K562 (cell line): ENCODE measurements at regions not wholly inside any gene's neighbourhood (a gene's known extent, or its start where the extent isn't known, plus 50 kb on each side); places are given as distances from the start of the nearest gene placed in this dataset.
A peak's percentile ranks its signal among the peaks of the same experiment; 100 is the strongest.

Source experiments
- ATAC-seq: fragments of 200-7000 bp; cut with Tn5 transposase; 3 replicates; pipeline ENCODE4 v1.9.1; 2020; ENCODE audit warnings: moderate library complexity
- BruUV-seq: library from RNA; stranded (reverse); fragments of 400-500 nt; replicated peaks from 2 replicates; lab custom pipeline; 2021; lab: Mats Ljungman, UMichigan
- CTCF ChIA-PET: fragments of 300-600 bp; formaldehyde crosslinking; extraction: SDS; loops from one replicate; lab custom pipeline; 2021; ENCODE audit warnings: low intra/inter-chr PET ratio; lab: Yijun Ruan, JAX
- POLR2A ChIA-PET: fragments of 300-600, 350-650 bp; sonication (Branson Sonifier 250); formaldehyde crosslinking; extraction: SDS; loops from one replicate; lab custom pipeline; 2021; ENCODE audit warnings: antibody characterized with exemption, inconsistent platforms; lab: Yijun Ruan, JAX
- DNase-seq, 4 experiments: peaks; one replicate each; pipeline versions ENCODE4 v3.0.0 to v3.0.0-alpha.2; 2011 to 2018; ENCODE audit warnings: low spot score in 3 of 4, mixed read lengths in 3 of 4; ENCODE audit errors: extremely low read depth in 1 of 4
- FAIRE-seq: peaks from 2 replicates; lab custom pipeline; 2011; peaks lifted over from hg19 to GRCh38; lab: Jason Lieb, UNC
- H2AFZ ChIP-seq: 2 replicates; pipeline ENCODE4 v1.6.0; 2011; ENCODE audit warnings: low read depth, low read length, control low read depth, inconsistent platforms
- H3K27ac ChIP-seq: fragments of 200-600 bp; 3 replicates; pipeline ENCODE4 v1.8.0; 2011; ENCODE audit warnings: low read depth, mild to moderate bottlenecking, control low read depth, inconsistent platforms, low read length, moderate library complexity, mixed read lengths; ENCODE audit errors: extremely low read depth
- H3K27me3 ChIP-seq, 2 experiments: fragments of 300-600 bp in 1 of 2; 2 replicates in 1 of 2; 3 replicates in 1 of 2; pipeline versions ENCODE4 v1.6.0 to v1.8.0; 2011; ENCODE audit warnings: inconsistent platforms in 2 of 2, low read length in 2 of 2, mild to moderate bottlenecking in 1 of 2, mixed read lengths in 1 of 2, moderate library complexity in 1 of 2; ENCODE audit not compliant: control insufficient read depth in 2 of 2, insufficient read depth in 2 of 2
- H3K36me3 ChIP-seq: fragments of 300-600 bp; 3 replicates; pipeline ENCODE4 v1.8.0; 2011; ENCODE audit warnings: mild to moderate bottlenecking, low read length, inconsistent platforms; ENCODE audit not compliant: control insufficient read depth, insufficient read depth
- H3K4me1 ChIP-seq, 2 experiments: fragments of 200-600 bp in 1 of 2; replicated peaks in 1 of 2; 2 replicates in 1 of 2; 3 replicates in 1 of 2; pipeline versions ENCODE4 v1.5.1 to v1.8.0; 2011; ENCODE audit warnings: inconsistent platforms in 2 of 2, low read length in 2 of 2, mild to moderate bottlenecking in 1 of 2, mixed read lengths in 1 of 2, moderate library complexity in 1 of 2; ENCODE audit not compliant: control insufficient read depth in 2 of 2, insufficient read depth in 2 of 2
- H3K4me2 ChIP-seq: 2 replicates; pipeline ENCODE4 v1.6.1; 2011; ENCODE audit warnings: low read length, control low read depth, inconsistent platforms, mixed read lengths; ENCODE audit not compliant: insufficient read depth
- H3K4me3 ChIP-seq: fragments of 200-600 bp; sonication (generic), shearing (Covaris generic); 2 replicates; pipeline ENCODE4 v1.5.1; 2016; ENCODE audit warnings: control low read depth, inconsistent platforms
- H3K79me2 ChIP-seq: fragments of 200-600 bp; 3 replicates; pipeline ENCODE4 v1.8.0; 2011; ENCODE audit warnings: low read length, inconsistent platforms; ENCODE audit not compliant: control insufficient read depth, insufficient read depth
- H3K9ac ChIP-seq, 2 experiments: 2 replicates each; pipeline versions ENCODE4 v1.6.0 to v1.6.1; 2011; ENCODE audit warnings: low read depth in 2 of 2, low read length in 2 of 2, control low read depth in 1 of 2, inconsistent platforms in 1 of 2, mild to moderate bottlenecking in 1 of 2, mixed read lengths in 1 of 2; ENCODE audit not compliant: insufficient read depth in 1 of 2
- H3K9me1 ChIP-seq: one replicate; pipeline ENCODE4 v1.6.0; 2011; ENCODE audit warnings: inconsistent platforms, mild to moderate bottlenecking, low read length, moderate library complexity; ENCODE audit not compliant: control insufficient read depth, insufficient read depth
- H3K9me3 ChIP-seq: replicated peaks from 2 replicates; pipeline ENCODE4 v1.5.1; 2011; ENCODE audit warnings: low read depth, low read length, inconsistent platforms; ENCODE audit not compliant: control insufficient read depth, insufficient read depth
- H4K20me1 ChIP-seq: replicated peaks from 2 replicates; pipeline ENCODE4 v1.6.1; 2011; ENCODE audit warnings: low read length, inconsistent platforms, mixed read lengths; ENCODE audit not compliant: control insufficient read depth, insufficient read depth
- ATF1 ChIP-seq, 2 experiments: fragments of 450-650 bp in 1 of 2; IDR thresholded peaks; 2 replicates each; pipeline ENCODE4 v1.6.1; 2016; ENCODE audit warnings: missing compliant biosample characterization in 1 of 2, missing genetic modification characterization in 1 of 2
- CEBPB ChIP-seq: fragments of 450-650 bp; IDR thresholded peaks from 2 replicates; pipeline ENCODE4 v1.6.1; 2016; ENCODE audit warnings: missing genetic modification characterization, missing compliant biosample characterization
- CHD7 ChIP-seq: fragments of 200-600 bp; sonication (generic); IDR thresholded peaks from one replicate; pipeline ENCODE4 v1.6.1; 2012; ENCODE audit warnings: mild to moderate bottlenecking, low read depth, low read length, inconsistent platforms
- COPS2 ChIP-seq: fragments of 450-650 bp; conservative IDR thresholded peaks from 2 replicates; pipeline ENCODE4 v1.6.1; 2016; ENCODE audit warnings: mild to moderate bottlenecking, moderate library complexity
- MAFK ChIP-seq: IDR thresholded peaks from 2 replicates; pipeline ENCODE4 v1.6.1; 2011; ENCODE audit warnings: low read length, improper control_type of control experiment
- MAX ChIP-seq: sonication (generic); formaldehyde crosslinking; IDR thresholded peaks from 2 replicates; pipeline ENCODE4 v1.9.0; 2022; ENCODE audit warnings: mild to moderate bottlenecking, missing genetic modification reagents
- PREB ChIP-seq: sonication (generic); formaldehyde crosslinking; IDR thresholded peaks from 2 replicates; pipeline ENCODE4 v1.8.1; 2023; ENCODE audit warnings: mild to moderate bottlenecking, missing genetic modification reagents
- SMAD1 ChIP-seq: fragments of 150-350 bp; IDR thresholded peaks from 2 replicates; pipeline ENCODE4 v1.6.1; 2014; ENCODE audit warnings: low read length, low read depth; ENCODE audit not compliant: partially characterized antibody
- ZNF124 ChIP-seq: sonication (generic); formaldehyde crosslinking; IDR thresholded peaks from 2 replicates; pipeline ENCODE4 v1.8.1; 2022; ENCODE audit warnings: missing genetic modification reagents
- ZSCAN29 ChIP-seq: fragments of 450-650 bp; IDR thresholded peaks from 2 replicates; pipeline ENCODE4 v1.6.1; 2017
- WGBS: fragments of 100-300 bp; shearing (Covaris generic); methylation state at CpG from one replicate; pipeline ENCODE4 v1.1.6; 2016; ENCODE audit warnings: low coverage, mixed read lengths; ENCODE audit not compliant: insufficient coverage; ENCODE audit errors: missing lambda C conversion rate; 5-methylcytosine and 5-hydroxymethylcytosine counted together
- in situ Hi-C: fragments of 300-500 bp; cut with MboI; formaldehyde crosslinking; loops from 4 replicates; pipeline ENCODE4 v1.15.0; 2018; ENCODE audit warnings: inconsistent platforms, mixed read lengths
- intact Hi-C: fragments of 100-400 bp; cut with micrococcal nuclease; formaldehyde crosslinking; loops from 2 replicates; pipeline ENCODE4 v1.14.2; 2022

GRCh38 chr5:3671337-3671736, 75.7 kb downstream of the IRX1 start:
- WGBS = 0% methylated on average over 3 of the region's 3 CpGs
- POLR2A ChIA-PET = interaction anchor here (1.1 kb wide), 1 partner anchor 17 kb away, joined by 3 read pairs; no protein-coding TSS in a partner anchor

More at GRCh38 chr5:3671337-3671736, 75.7 kb downstream of the IRX1 start:
- Histone ChIP-seq H2AFZ (no peak overlapping the region), H3K9me1 (no peaks in the 10 kb centered on the region), H3K27me3 (no peaks in the 10 kb centered on the region), H3K36me3 (no peaks in the 10 kb centered on the region), H3K4me2 (no peak overlapping the region), H3K79me2 (no peaks in the 10 kb centered on the region), H3K4me1 (no peaks in the 10 kb centered on the region), H4K20me1 (no peaks in the 10 kb centered on the region), H3K9ac (no peak overlapping the region), H3K27ac (no peak overlapping the region), H3K4me3 (no peak overlapping the region), H3K9me3 (no peaks in the 10 kb centered on the region)
- DNase-seq (no peak), ATAC-seq (peak; percentile 37; the same call in 1 of the 3 replicates), FAIRE-seq (no peak)
- TF ChIP-seq MAX (CRISPR knock-in tag) = no peak
- no peak for TF ChIP-seq ATF1 (CRISPR knock-in tag; IDR thresholded peaks at IDR 0.05)
- TF ChIP-seq ATF1 (tag; IDR thresholded peaks at IDR 0.05) = no peak
- no peak for TF ChIP-seq ZNF124 (CRISPR knock-in tag)
- TF ChIP-seq ZSCAN29 = no peak
- no peak for TF ChIP-seq CHD7
- no peak for TF ChIP-seq SMAD1
- TF ChIP-seq COPS2 = no peak
- TF ChIP-seq CEBPB = no peak
- no peak for TF ChIP-seq MAFK
- no peak for TF ChIP-seq PREB
- in situ Hi-C loops = no loop called here
- intact Hi-C loops = no loop called here
- CTCF ChIA-PET = no interaction called here
- BruUV-seq = no TSS peak
